ENCODE measurements at regions not wholly inside any gene's neighbourhood (a gene's known extent, or its start where the extent isn't known, plus 50 kb on each side); places are given as distances from the start of the nearest gene placed in this dataset.

DNA sequence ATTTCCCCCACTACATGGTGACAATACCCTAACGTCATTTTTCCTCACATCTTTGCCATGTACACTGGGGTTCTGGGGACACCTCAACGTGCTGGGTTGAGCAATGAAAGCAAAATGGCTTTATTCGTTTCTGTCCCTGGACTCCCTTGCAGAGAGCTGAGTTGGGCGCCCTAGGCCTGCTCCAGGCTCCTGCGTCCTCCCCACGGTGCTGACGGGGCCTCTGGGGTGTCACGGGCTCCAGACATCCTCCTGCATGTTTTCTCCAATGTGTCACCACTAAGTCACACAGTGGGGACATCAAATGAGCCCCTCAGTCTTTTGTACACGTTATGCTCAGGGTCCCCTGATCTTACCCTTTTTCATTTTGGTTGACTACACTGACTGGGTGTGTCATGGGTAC, 99.8 kb downstream of the TTLL2 start:
- TF ChIP-seq, protein P1, sequence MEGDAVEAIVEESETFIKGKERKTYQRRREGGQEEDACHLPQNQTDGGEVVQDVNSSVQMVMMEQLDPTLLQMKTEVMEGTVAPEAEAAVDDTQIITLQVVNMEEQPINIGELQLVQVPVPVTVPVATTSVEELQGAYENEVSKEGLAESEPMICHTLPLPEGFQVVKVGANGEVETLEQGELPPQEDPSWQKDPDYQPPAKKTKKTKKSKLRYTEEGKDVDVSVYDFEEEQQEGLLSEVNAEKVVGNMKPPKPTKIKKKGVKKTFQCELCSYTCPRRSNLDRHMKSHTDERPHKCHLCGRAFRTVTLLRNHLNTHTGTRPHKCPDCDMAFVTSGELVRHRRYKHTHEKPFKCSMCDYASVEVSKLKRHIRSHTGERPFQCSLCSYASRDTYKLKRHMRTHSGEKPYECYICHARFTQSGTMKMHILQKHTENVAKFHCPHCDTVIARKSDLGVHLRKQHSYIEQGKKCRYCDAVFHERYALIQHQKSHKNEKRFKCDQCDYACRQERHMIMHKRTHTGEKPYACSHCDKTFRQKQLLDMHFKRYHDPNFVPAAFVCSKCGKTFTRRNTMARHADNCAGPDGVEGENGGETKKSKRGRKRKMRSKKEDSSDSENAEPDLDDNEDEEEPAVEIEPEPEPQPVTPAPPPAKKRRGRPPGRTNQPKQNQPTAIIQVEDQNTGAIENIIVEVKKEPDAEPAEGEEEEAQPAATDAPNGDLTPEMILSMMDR (IDR thresholded peaks at IDR 0.05) = no peak
- no peak for TF ChIP-seq POLR2AphosphoS5 (IDR thresholded peaks at IDR 0.05)
- TF ChIP-seq POLR2A (IDR thresholded peaks at IDR 0.05) = no peak

All from suprapubic skin (tissue), 4 donors.